ENCODE measurements at regions not wholly inside any gene's neighbourhood (a gene's known extent, or its start where the extent isn't known, plus 50 kb on each side); places are given as distances from the start of the nearest gene placed in this dataset.

DNA sequence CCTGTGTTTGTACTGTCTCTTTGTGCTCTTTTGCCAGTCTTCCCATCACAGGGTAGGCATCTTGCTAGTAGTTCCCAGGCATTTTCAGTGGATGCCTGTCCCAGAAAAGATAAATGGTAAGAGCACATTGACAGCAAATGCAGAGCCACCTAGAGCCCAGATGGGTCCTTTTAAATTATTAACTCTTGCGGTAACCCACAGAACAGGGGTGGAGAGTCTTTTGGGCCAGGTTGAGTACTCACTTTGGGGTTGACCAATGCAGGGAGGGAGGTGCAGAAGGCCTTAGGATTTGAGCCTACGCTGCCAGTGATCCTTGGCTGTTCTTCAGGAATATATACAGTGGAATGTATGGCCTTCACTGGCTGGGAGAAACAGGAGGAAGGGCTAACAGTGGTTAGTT, 173.8 kb downstream of the MSN start:
- TF ChIP-seq, protein P1, sequence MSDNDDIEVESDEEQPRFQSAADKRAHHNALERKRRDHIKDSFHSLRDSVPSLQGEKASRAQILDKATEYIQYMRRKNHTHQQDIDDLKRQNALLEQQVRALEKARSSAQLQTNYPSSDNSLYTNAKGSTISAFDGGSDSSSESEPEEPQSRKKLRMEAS (IDR thresholded peaks at IDR 0.05), result no peak
- TF ChIP-seq POLR2AphosphoS5 (IDR thresholded peaks at IDR 0.05; ENCODE audit: low read depth, low read length) (no peak), SIN3B (IDR thresholded peaks at IDR 0.05; ENCODE audit: low read length) (no peak), POLR2A (IDR thresholded peaks at IDR 0.05; ENCODE audit: insufficient read depth in 1 of 2, low read depth in 2 of 2, low read length in 2 of 2) (no peak)
- TF ChIP-seq, protein P2, sequence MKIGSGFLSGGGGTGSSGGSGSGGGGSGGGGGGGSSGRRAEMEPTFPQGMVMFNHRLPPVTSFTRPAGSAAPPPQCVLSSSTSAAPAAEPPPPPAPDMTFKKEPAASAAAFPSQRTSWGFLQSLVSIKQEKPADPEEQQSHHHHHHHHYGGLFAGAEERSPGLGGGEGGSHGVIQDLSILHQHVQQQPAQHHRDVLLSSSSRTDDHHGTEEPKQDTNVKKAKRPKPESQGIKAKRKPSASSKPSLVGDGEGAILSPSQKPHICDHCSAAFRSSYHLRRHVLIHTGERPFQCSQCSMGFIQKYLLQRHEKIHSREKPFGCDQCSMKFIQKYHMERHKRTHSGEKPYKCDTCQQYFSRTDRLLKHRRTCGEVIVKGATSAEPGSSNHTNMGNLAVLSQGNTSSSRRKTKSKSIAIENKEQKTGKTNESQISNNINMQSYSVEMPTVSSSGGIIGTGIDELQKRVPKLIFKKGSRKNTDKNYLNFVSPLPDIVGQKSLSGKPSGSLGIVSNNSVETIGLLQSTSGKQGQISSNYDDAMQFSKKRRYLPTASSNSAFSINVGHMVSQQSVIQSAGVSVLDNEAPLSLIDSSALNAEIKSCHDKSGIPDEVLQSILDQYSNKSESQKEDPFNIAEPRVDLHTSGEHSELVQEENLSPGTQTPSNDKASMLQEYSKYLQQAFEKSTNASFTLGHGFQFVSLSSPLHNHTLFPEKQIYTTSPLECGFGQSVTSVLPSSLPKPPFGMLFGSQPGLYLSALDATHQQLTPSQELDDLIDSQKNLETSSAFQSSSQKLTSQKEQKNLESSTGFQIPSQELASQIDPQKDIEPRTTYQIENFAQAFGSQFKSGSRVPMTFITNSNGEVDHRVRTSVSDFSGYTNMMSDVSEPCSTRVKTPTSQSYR (CRISPR knock-in tag; IDR thresholded peaks at IDR 0.05; ENCODE audit: borderline replicate concordance), result no peak
- TF ChIP-seq, protein P3, sequence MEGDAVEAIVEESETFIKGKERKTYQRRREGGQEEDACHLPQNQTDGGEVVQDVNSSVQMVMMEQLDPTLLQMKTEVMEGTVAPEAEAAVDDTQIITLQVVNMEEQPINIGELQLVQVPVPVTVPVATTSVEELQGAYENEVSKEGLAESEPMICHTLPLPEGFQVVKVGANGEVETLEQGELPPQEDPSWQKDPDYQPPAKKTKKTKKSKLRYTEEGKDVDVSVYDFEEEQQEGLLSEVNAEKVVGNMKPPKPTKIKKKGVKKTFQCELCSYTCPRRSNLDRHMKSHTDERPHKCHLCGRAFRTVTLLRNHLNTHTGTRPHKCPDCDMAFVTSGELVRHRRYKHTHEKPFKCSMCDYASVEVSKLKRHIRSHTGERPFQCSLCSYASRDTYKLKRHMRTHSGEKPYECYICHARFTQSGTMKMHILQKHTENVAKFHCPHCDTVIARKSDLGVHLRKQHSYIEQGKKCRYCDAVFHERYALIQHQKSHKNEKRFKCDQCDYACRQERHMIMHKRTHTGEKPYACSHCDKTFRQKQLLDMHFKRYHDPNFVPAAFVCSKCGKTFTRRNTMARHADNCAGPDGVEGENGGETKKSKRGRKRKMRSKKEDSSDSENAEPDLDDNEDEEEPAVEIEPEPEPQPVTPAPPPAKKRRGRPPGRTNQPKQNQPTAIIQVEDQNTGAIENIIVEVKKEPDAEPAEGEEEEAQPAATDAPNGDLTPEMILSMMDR (CRISPR knock-in tag; IDR thresholded peaks at IDR 0.05), result no peak
- TF ChIP-seq, protein P4, sequence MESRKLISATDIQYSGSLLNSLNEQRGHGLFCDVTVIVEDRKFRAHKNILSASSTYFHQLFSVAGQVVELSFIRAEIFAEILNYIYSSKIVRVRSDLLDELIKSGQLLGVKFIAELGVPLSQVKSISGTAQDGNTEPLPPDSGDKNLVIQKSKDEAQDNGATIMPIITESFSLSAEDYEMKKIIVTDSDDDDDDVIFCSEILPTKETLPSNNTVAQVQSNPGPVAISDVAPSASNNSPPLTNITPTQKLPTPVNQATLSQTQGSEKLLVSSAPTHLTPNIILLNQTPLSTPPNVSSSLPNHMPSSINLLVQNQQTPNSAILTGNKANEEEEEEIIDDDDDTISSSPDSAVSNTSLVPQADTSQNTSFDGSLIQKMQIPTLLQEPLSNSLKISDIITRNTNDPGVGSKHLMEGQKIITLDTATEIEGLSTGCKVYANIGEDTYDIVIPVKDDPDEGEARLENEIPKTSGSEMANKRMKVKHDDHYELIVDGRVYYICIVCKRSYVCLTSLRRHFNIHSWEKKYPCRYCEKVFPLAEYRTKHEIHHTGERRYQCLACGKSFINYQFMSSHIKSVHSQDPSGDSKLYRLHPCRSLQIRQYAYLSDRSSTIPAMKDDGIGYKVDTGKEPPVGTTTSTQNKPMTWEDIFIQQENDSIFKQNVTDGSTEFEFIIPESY (CRISPR knock-in tag; IDR thresholded peaks at IDR 0.05), result no peak

Measured in HepG2 (cell line).